ENCODE measurements at regions not wholly inside any gene's neighbourhood (a gene's known extent, or its start where the extent isn't known, plus 50 kb on each side); places are given as distances from the start of the nearest gene placed in this dataset.

DNA sequence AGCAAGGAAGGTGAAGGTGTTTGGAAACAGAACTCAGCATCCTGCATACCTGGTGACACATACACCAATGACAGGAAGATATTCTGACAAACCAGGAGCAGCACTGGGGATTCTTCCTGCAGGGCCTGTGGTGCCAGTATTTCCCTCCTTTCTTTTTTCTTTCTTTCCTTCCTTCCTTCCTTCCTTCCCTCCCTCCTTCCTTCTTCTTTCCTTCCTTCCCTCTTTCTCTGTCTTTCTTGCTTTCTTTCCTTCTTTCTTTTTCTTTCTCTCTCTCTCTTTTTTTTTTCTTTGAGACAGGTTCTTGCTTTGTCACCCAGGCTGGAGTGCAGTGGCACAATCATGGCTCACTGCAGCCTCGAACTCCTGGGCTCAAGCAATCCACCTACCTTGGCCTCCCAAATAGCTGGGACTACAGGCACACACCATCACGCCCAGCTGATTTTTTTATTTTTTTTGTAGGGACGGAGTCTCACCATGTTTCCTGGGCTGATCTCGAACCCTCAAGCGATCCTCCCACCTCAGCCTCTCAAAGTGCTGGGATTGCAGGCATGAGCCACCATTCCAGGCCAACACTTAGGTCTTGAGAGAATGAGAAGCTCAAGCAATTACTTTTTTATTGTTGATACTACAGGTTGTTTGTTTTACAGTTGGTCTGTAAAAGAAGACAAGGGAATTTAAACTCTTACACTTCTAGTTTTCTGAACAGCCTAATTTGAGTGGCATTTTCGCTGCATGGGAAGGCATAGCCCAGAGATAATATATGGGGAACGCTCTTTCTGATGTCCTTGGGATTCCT is 54.7 kb upstream of the GATA6 start:
- no peak for TF ChIP-seq POLR2A (IDR thresholded peaks at IDR 0.05; ENCODE audit: low read depth, low read length)
- TF ChIP-seq POLR2AphosphoS5 (IDR thresholded peaks at IDR 0.05; ENCODE audit: low read depth, low read length): no peak
- TF ChIP-seq PAX5 (IDR thresholded peaks at IDR 0.05; ENCODE audit: insufficient read depth, low read length, severe bottlenecking): no peak
- no peak for TF ChIP-seq TAF1 (IDR thresholded peaks at IDR 0.05; ENCODE audit: low read depth, low read length)
